ENCODE measurements at regions not wholly inside any gene's neighbourhood (a gene's known extent, or its start where the extent isn't known, plus 50 kb on each side); places are given as distances from the start of the nearest gene placed in this dataset.

DNA sequence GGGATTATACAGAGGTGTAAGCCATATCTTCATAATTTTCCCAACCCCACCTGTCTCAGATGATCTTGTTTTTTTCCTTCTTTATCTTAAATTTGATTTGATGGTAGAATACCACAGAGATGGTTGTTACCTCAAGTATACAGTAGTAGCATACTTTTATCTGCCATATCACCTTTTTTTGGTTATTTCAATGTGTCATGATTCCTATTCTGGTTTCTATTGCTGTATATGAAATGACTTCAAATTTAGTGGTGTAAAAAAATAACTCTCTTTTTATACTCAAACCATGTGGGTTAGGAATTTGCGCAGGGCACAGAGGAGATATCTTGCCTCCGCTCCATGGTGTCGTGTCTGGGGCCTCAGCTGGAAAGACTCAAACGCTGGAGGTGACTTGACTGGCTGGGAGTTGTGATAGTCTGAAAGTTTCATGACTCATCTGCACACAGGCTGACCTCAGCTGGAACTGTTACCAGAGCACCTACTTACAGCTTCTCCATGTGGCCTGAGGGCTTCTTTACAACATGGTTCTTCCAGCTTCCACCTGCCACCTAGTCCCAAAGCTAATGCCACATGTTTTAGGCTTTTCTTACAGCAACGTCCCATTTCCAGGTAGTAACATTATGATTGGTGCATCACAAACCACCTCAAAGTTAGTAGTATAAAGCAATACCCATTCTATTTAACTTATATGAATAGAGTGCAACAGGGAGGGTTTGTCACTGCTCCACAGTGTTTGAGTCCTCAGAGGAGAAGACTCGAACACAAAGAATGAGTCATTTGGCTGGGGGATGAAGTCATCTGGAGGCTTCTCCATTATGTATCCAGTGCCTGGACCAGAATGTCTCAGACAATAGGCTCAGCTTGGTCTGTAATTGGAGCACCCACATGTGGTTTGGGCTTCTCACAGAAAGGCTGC, 82.3 kb upstream of the XPO1 start:
- no peak overlapping the region for H3K4me3 ChIP-seq (ENCODE audit: insufficient read depth, low read length, poor library complexity, severe bottlenecking)
- no peaks in the 10 kb centered on the region for H3K9me2 ChIP-seq (replicated peaks; ENCODE audit: insufficient read depth, low read length)
- no peak overlapping the region for H3K9ac ChIP-seq (ENCODE audit: low read length)
- no peaks in the 10 kb centered on the region for H3K36me3 ChIP-seq (ENCODE audit: low read length)
- no peak for TF ChIP-seq EZH2phosphoT487 (conservative IDR thresholded peaks at IDR 0.05; ENCODE audit: low read length)
- TF ChIP-seq, protein P1, sequence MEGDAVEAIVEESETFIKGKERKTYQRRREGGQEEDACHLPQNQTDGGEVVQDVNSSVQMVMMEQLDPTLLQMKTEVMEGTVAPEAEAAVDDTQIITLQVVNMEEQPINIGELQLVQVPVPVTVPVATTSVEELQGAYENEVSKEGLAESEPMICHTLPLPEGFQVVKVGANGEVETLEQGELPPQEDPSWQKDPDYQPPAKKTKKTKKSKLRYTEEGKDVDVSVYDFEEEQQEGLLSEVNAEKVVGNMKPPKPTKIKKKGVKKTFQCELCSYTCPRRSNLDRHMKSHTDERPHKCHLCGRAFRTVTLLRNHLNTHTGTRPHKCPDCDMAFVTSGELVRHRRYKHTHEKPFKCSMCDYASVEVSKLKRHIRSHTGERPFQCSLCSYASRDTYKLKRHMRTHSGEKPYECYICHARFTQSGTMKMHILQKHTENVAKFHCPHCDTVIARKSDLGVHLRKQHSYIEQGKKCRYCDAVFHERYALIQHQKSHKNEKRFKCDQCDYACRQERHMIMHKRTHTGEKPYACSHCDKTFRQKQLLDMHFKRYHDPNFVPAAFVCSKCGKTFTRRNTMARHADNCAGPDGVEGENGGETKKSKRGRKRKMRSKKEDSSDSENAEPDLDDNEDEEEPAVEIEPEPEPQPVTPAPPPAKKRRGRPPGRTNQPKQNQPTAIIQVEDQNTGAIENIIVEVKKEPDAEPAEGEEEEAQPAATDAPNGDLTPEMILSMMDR (IDR thresholded peaks at IDR 0.05; ENCODE audit: insufficient read depth, low read length, poor library complexity, severe bottlenecking): no peak
- H4K20me1 ChIP-seq (ENCODE audit: low read depth, low read length): no peaks in the 10 kb centered on the region
- H2AFZ ChIP-seq (ENCODE audit: low read depth, low read length, severe bottlenecking): no peak overlapping the region
- H3K9me3 ChIP-seq (ENCODE audit: insufficient read depth, low read length): no peaks in the 10 kb centered on the region
- H3K79me2 ChIP-seq (ENCODE audit: insufficient read depth, low read length): no peaks in the 10 kb centered on the region
- no peak overlapping the region for H3K4me2 ChIP-seq (ENCODE audit: low read depth, low read length, poor library complexity, severe bottlenecking)
- no peaks in the 10 kb centered on the region for H3K27me3 ChIP-seq (ENCODE audit: low read length)
- no peak overlapping the region for H3K27ac ChIP-seq (ENCODE audit: low read depth, low read length)
- no peaks in the 10 kb centered on the region for H3F3A ChIP-seq (ENCODE audit: insufficient read depth)

DNA sequence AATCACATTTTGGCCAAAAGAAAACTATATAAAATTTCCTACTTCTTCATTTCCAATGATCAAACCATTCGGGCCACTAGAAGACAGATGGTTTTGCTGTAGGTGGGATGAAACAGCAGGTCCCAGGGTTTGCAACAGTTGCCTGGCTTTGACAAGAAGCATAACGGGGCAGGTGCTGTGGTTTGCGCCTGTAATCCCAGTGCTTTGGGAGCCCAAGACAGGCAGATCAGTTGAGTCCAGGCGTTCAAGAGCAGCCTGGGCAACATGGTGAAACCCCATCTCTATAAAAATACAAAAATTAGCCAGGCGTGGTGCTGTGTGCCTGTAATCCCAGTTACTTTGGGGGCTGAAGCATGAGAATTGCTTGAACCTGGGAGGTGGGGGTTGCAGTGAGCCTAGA, 81.4 kb upstream of the XPO1 start:
- Histone ChIP-seq H3K27ac (ENCODE audit: low read depth, low read length) (no peak overlapping the region), H3K4me2 (ENCODE audit: low read depth, low read length, poor library complexity, severe bottlenecking) (no peak overlapping the region), H3K4me3 (ENCODE audit: insufficient read depth, low read length, poor library complexity, severe bottlenecking) (no peak overlapping the region), H3F3A (ENCODE audit: insufficient read depth) (no peaks in the 10 kb centered on the region), H4K20me1 (ENCODE audit: low read depth, low read length) (no peaks in the 10 kb centered on the region), H3K79me2 (ENCODE audit: insufficient read depth, low read length) (no peaks in the 10 kb centered on the region), H3K36me3 (ENCODE audit: low read length) (no peaks in the 10 kb centered on the region), H3K9ac (ENCODE audit: low read length) (no peak overlapping the region), H3K9me3 (ENCODE audit: insufficient read depth, low read length) (no peaks in the 10 kb centered on the region), H2AFZ (ENCODE audit: low read depth, low read length, severe bottlenecking) (no peak overlapping the region), H3K9me2 (replicated peaks; ENCODE audit: insufficient read depth, low read length) (no peaks in the 10 kb centered on the region), H3K27me3 (ENCODE audit: low read length) (no peaks in the 10 kb centered on the region)
- TF ChIP-seq, protein P1 (IDR thresholded peaks at IDR 0.05; ENCODE audit: insufficient read depth, low read length, poor library complexity, severe bottlenecking): no peak
- TF ChIP-seq EZH2phosphoT487 (conservative IDR thresholded peaks at IDR 0.05; ENCODE audit: low read length): no peak

DNA sequence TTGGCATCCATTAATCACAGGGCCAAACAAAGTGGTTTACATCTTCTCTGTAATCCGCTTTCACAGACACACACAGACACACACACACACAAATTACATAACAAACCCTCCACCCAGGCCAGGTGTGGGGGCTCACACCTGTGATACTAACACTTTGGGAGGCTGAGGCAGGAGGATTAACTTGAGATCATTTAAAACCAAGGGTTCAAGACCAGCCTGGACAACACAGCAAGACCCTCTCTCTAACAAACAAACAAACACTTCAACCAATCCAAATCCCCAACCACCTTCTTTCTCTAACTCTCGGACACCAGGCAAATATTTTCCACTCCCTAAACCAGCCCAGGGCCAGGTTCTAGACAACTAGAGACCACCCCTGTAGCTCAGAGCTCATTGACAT, 79.5 kb upstream of the XPO1 start:
- Histone ChIP-seq H3F3A (ENCODE audit: insufficient read depth) (no peaks in the 10 kb centered on the region), H3K4me2 (ENCODE audit: low read depth, low read length, poor library complexity, severe bottlenecking) (no peak overlapping the region), H3K27ac (ENCODE audit: low read depth, low read length) (no peak overlapping the region), H2AFZ (ENCODE audit: low read depth, low read length, severe bottlenecking) (no peak overlapping the region), H3K9me2 (replicated peaks; ENCODE audit: insufficient read depth, low read length) (no peaks in the 10 kb centered on the region), H3K36me3 (ENCODE audit: low read length) (no peaks in the 10 kb centered on the region), H3K27me3 (ENCODE audit: low read length) (no peaks in the 10 kb centered on the region), H3K4me3 (ENCODE audit: insufficient read depth, low read length, poor library complexity, severe bottlenecking) (no peak overlapping the region), H3K9ac (ENCODE audit: low read length) (no peak overlapping the region), H3K79me2 (ENCODE audit: insufficient read depth, low read length) (no peaks in the 10 kb centered on the region), H4K20me1 (ENCODE audit: low read depth, low read length) (no peaks in the 10 kb centered on the region), H3K9me3 (ENCODE audit: insufficient read depth, low read length) (no peaks in the 10 kb centered on the region)
- TF ChIP-seq, protein P1 (IDR thresholded peaks at IDR 0.05; ENCODE audit: insufficient read depth, low read length, poor library complexity, severe bottlenecking): no peak
- TF ChIP-seq EZH2phosphoT487 (conservative IDR thresholded peaks at IDR 0.05; ENCODE audit: low read length): no peak
